ENCODE measurements at regions not wholly inside any gene's neighbourhood (a gene's known extent, or its start where the extent isn't known, plus 50 kb on each side); places are given as distances from the start of the nearest gene placed in this dataset.

GRCh38 chr6:25027221-25027916 is 91.6 kb upstream of the RIPOR2 start:
- TF ChIP-seq CTCF (conservative IDR thresholded peaks at IDR 0.05; ENCODE audit: low read length) (peak; percentile 44; the same call in 1 of the 2 replicates), EZH2phosphoT487 (IDR thresholded peaks at IDR 0.05; ENCODE audit: borderline replicate concordance) (no peak)

Data from Loucy (cell line).